ENCODE measurements at regions not wholly inside any gene's neighbourhood (a gene's known extent, or its start where the extent isn't known, plus 50 kb on each side); places are given as distances from the start of the nearest gene placed in this dataset.

DNA sequence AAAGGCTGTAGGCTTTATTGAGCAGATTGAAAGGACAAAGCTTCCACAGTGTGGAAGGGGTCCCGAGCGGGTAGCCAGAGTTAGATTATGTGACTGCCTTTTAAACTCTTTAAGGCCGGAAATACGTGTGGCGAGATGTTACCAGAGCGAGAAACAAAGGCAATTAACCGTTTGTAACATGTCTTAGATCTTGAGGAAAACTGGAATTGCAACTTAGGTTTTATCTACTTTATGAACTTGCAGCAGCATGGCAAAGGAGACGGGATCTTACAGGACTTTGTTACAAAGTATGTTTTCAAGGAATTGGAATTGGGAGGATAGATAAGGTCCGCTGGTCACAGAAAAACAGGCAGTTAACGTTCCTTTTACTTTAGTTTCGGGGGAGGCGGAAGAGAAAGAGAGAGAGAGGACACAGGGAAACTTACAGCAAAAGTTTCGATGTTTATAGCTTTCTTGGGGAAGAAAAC, 594.7 kb upstream of the ADGRB3 start:
- POLR2A ChIA-PET: interaction anchor here (1.5 kb wide), 1 partner anchor 159 kb away, joined by 4 read pairs; no protein-coding TSS in a partner anchor
- WGBS (ENCODE audit: insufficient coverage, low coverage, missing lambda C conversion rate): under 1% methylated on average over 13 of the region's 13 CpGs
- Histone ChIP-seq H3K4me2 (ENCODE audit: insufficient read depth, low read length) (peak overlapping the region; percentile 82), H3K36me3 (ENCODE audit: control insufficient read depth, insufficient read depth, low read length) (no peaks in the 10 kb centered on the region), H3K79me2 (ENCODE audit: control insufficient read depth, insufficient read depth, low read length) (peaks cover 65% of the 10 kb centered on the region), H4K20me1 (replicated peaks; ENCODE audit: control insufficient read depth, insufficient read depth, low read length) (no peaks in the 10 kb centered on the region), H3K9me3 (replicated peaks; ENCODE audit: control insufficient read depth, insufficient read depth, low read depth, low read length) (peaks cover 3% of the 10 kb centered on the region; the same call in 1 of the 2 replicates), H3K4me3 (peak overlapping the region; percentile 60), H3K27me3 (ENCODE audit: control insufficient read depth in 2 of 2, insufficient read depth in 2 of 2, low read length in 2 of 2) (no peaks in the 10 kb centered on the region), H3K9me1 (ENCODE audit: control insufficient read depth, insufficient read depth, low read length) (no peaks in the 10 kb centered on the region), H3K27ac (ENCODE audit: extremely low read depth, low read depth, low read length) (peak overlapping the region; percentile 97), H3K4me1 (replicated peaks in 1 of 2; ENCODE audit: control insufficient read depth in 2 of 2, insufficient read depth in 2 of 2, low read length in 2 of 2) (peaks cover 0 to 4% of the 10 kb centered on the region in 2 experiments; a peak in 3 of 5 replicates), H2AFZ (ENCODE audit: low read depth, low read length) (peak overlapping the region; percentile 73), H3K9ac (ENCODE audit: insufficient read depth in 1 of 2, low read depth in 2 of 2, low read length in 2 of 2) (peak overlapping the region; percentile 84 to 95; a peak in 3 of 4 replicates)
- peak; percentile 36 for ATAC-seq
- peak; percentile 15 for FAIRE-seq
- intact Hi-C loops (cut with micrococcal nuclease): no loop called here
- in situ Hi-C loops (cut with MboI): loop anchor here (5.0 kb wide), 1 partner anchor 153 kb away; no protein-coding TSS in a partner anchor
- peak in 1 of 4 experiments; percentile 74 for DNase-seq (ENCODE audit: extremely low read depth in 1 of 4, low spot score in 3 of 4)
- BruUV-seq (replicated peaks): no TSS peak
- CTCF ChIA-PET (ENCODE audit: low intra/inter-chr PET ratio): no interaction called here
- TF ChIP-seq NFATC3 (IDR thresholded peaks at IDR 0.05): no peak
- no peak for TF ChIP-seq SNRNP70 (optimal IDR thresholded peaks at IDR 0.05; ENCODE audit: low read depth, low read length)
- TF ChIP-seq EWSR1 (IDR thresholded peaks at IDR 0.05; ENCODE audit: borderline replicate concordance, low read depth, partially characterized antibody): no peak
- no peak for TF ChIP-seq ZNF324 (CRISPR knock-in tag; IDR thresholded peaks at IDR 0.05)
- no peak for TF ChIP-seq SPI1 (IDR thresholded peaks at IDR 0.05; ENCODE audit: borderline replicate concordance, low read depth, low read length)
- TF ChIP-seq BMI1 (IDR thresholded peaks at IDR 0.05; ENCODE audit: low read length): no peak
- TF ChIP-seq, protein P1, sequence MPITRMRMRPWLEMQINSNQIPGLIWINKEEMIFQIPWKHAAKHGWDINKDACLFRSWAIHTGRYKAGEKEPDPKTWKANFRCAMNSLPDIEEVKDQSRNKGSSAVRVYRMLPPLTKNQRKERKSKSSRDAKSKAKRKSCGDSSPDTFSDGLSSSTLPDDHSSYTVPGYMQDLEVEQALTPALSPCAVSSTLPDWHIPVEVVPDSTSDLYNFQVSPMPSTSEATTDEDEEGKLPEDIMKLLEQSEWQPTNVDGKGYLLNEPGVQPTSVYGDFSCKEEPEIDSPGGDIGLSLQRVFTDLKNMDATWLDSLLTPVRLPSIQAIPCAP (CRISPR knock-in tag; IDR thresholded peaks at IDR 0.05; ENCODE audit: borderline replicate concordance): no peak
- TF ChIP-seq, protein P2, sequence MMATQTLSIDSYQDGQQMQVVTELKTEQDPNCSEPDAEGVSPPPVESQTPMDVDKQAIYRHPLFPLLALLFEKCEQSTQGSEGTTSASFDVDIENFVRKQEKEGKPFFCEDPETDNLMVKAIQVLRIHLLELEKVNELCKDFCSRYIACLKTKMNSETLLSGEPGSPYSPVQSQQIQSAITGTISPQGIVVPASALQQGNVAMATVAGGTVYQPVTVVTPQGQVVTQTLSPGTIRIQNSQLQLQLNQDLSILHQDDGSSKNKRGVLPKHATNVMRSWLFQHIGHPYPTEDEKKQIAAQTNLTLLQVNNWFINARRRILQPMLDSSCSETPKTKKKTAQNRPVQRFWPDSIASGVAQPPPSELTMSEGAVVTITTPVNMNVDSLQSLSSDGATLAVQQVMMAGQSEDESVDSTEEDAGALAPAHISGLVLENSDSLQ (IDR thresholded peaks at IDR 0.05): no peak
- TF ChIP-seq FOXA3 (CRISPR knock-in tag; conservative IDR thresholded peaks at IDR 0.05 in 1 of 2, IDR thresholded peaks at IDR 0.05 in 1 of 2): no peak
- TF ChIP-seq DDX20 (tag; IDR thresholded peaks at IDR 0.05; ENCODE audit: low read depth): peak; percentile 48; the same call in 1 of the 2 replicates
- peak; percentile 89; the same call in 1 of the 2 replicates for TF ChIP-seq NFRKB (IDR thresholded peaks at IDR 0.05; ENCODE audit: low read depth)
- no peak for TF ChIP-seq NFYB (IDR thresholded peaks at IDR 0.05; ENCODE audit: extremely low read depth, insufficient read length)
- TF ChIP-seq BCOR (IDR thresholded peaks at IDR 0.05): no peak
- peak; percentile 58 for TF ChIP-seq EP300 (IDR thresholded peaks at IDR 0.05; ENCODE audit: low read length)
- TF ChIP-seq FOSL1 (tag; conservative IDR thresholded peaks at IDR 0.05): 0 out of 2 replicates have a peak, but pooled peaks have one; percentile 28
- TF ChIP-seq ASH1L (IDR thresholded peaks at IDR 0.05; ENCODE audit: borderline replicate concordance, low read depth, partially characterized antibody): peak; percentile 31
- no peak for TF ChIP-seq KLF13 (tag; IDR thresholded peaks at IDR 0.05; ENCODE audit: borderline replicate concordance, low read depth)
- TF ChIP-seq NONO (IDR thresholded peaks at IDR 0.05; ENCODE audit: low read depth in 2 of 2, low read length in 1 of 2): no peak
- no peak for TF ChIP-seq NCOA4 (IDR thresholded peaks at IDR 0.05; ENCODE audit: partially characterized antibody)
- TF ChIP-seq CCAR2 (IDR thresholded peaks at IDR 0.05; ENCODE audit: low read depth, low read length): no peak
- peak; percentile 70 for TF ChIP-seq POLR2A (conservative IDR thresholded peaks at IDR 0.05)
- TF ChIP-seq FOXK1 (CRISPR knock-in tag; IDR thresholded peaks at IDR 0.05; ENCODE audit: borderline replicate concordance): no peak

All from K562 (cell line).